ENCODE measurements at regions not wholly inside any gene's neighbourhood (a gene's known extent, or its start where the extent isn't known, plus 50 kb on each side); places are given as distances from the start of the nearest gene placed in this dataset.

DNA sequence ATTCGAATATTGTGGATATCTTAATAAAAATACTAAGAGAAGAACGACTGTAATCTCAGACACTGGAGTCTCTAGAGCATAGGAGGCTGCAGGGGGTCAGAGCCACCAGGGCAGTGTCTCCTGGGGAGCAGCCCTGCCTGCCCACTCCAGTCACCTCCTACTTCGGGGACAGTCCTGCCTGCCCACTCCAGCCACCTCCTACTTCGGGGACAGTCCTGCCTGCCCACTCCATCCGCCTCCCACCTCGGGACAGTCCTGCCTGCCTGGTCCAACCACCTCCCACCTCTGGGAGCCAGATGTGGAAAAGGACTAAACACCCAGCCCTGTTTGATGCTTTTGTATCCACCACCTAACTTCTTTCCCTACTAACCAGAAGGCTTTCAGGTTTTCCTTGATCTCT, 350.1 kb upstream of the SMIM21 start:
- Histone ChIP-seq H2AFZ (ENCODE audit: low read depth, low read length, severe bottlenecking) (no peak overlapping the region), H3K27me3 (ENCODE audit: low read length) (no peaks in the 10 kb centered on the region), H4K20me1 (ENCODE audit: low read depth, low read length) (no peaks in the 10 kb centered on the region), H3K4me3 (ENCODE audit: insufficient read depth, low read length, poor library complexity, severe bottlenecking) (no peak overlapping the region), H3K79me2 (ENCODE audit: insufficient read depth, low read length) (no peaks in the 10 kb centered on the region), H3K36me3 (ENCODE audit: low read length) (no peaks in the 10 kb centered on the region), H3K27ac (ENCODE audit: low read depth, low read length) (no peak overlapping the region), H3K9me3 (ENCODE audit: insufficient read depth, low read length) (no peaks in the 10 kb centered on the region), H3K4me2 (ENCODE audit: low read depth, low read length, poor library complexity, severe bottlenecking) (no peak overlapping the region), H3K9me2 (replicated peaks; ENCODE audit: insufficient read depth, low read length) (no peaks in the 10 kb centered on the region), H3K9ac (ENCODE audit: low read length) (no peak overlapping the region), H3F3A (ENCODE audit: insufficient read depth) (no peaks in the 10 kb centered on the region)
- TF ChIP-seq EZH2phosphoT487 (conservative IDR thresholded peaks at IDR 0.05; ENCODE audit: low read length) = no peak
- TF ChIP-seq CTCF (IDR thresholded peaks at IDR 0.05; ENCODE audit: insufficient read depth, low read length, poor library complexity, severe bottlenecking) = no peak

- H3F3A ChIP-seq (ENCODE audit: insufficient read depth) = no peaks in the 10 kb centered on the region
- no peak overlapping the region for H3K27ac ChIP-seq (ENCODE audit: low read depth, low read length)
- no peaks in the 10 kb centered on the region for H3K9me3 ChIP-seq (ENCODE audit: insufficient read depth, low read length)
- H3K36me3 ChIP-seq (ENCODE audit: low read length) = no peaks in the 10 kb centered on the region
- no peaks in the 10 kb centered on the region for H3K79me2 ChIP-seq (ENCODE audit: insufficient read depth, low read length)
- no peak overlapping the region for H3K4me3 ChIP-seq (ENCODE audit: insufficient read depth, low read length, poor library complexity, severe bottlenecking)
- H3K4me2 ChIP-seq (ENCODE audit: low read depth, low read length, poor library complexity, severe bottlenecking) = no peak overlapping the region
- TF ChIP-seq EZH2phosphoT487 (conservative IDR thresholded peaks at IDR 0.05; ENCODE audit: low read length) (no peak), CTCF (IDR thresholded peaks at IDR 0.05; ENCODE audit: insufficient read depth, low read length, poor library complexity, severe bottlenecking) (no peak)
- no peak overlapping the region for H3K9ac ChIP-seq (ENCODE audit: low read length)
- H3K27me3 ChIP-seq (ENCODE audit: low read length) = no peaks in the 10 kb centered on the region
- no peak overlapping the region for H2AFZ ChIP-seq (ENCODE audit: low read depth, low read length, severe bottlenecking)
- H3K9me2 ChIP-seq (replicated peaks; ENCODE audit: insufficient read depth, low read length) = no peaks in the 10 kb centered on the region
- H4K20me1 ChIP-seq (ENCODE audit: low read depth, low read length) = no peaks in the 10 kb centered on the region
These were observed 347.6 kb upstream of the SMIM21 start for GRCh38 chr18:75775121-75775520.

- no peaks in the 10 kb centered on the region for H3F3A ChIP-seq (ENCODE audit: insufficient read depth)
- H2AFZ ChIP-seq (ENCODE audit: low read depth, low read length, severe bottlenecking) = no peak overlapping the region
- H3K4me3 ChIP-seq (ENCODE audit: insufficient read depth, low read length, poor library complexity, severe bottlenecking) = no peak overlapping the region
- H3K9ac ChIP-seq (ENCODE audit: low read length) = no peak overlapping the region
- no peak for TF ChIP-seq EZH2phosphoT487 (conservative IDR thresholded peaks at IDR 0.05; ENCODE audit: low read length)
- no peak for TF ChIP-seq CTCF (IDR thresholded peaks at IDR 0.05; ENCODE audit: insufficient read depth, low read length, poor library complexity, severe bottlenecking)
- no peaks in the 10 kb centered on the region for H3K27me3 ChIP-seq (ENCODE audit: low read length)
- no peaks in the 10 kb centered on the region for H3K79me2 ChIP-seq (ENCODE audit: insufficient read depth, low read length)
- H3K4me2 ChIP-seq (ENCODE audit: low read depth, low read length, poor library complexity, severe bottlenecking) = no peak overlapping the region
- no peaks in the 10 kb centered on the region for H4K20me1 ChIP-seq (ENCODE audit: low read depth, low read length)
- no peaks in the 10 kb centered on the region for H3K9me2 ChIP-seq (replicated peaks; ENCODE audit: insufficient read depth, low read length)
- no peak overlapping the region for H3K27ac ChIP-seq (ENCODE audit: low read depth, low read length)
- H3K9me3 ChIP-seq (ENCODE audit: insufficient read depth, low read length) = no peaks in the 10 kb centered on the region
- H3K36me3 ChIP-seq (ENCODE audit: low read length) = no peaks in the 10 kb centered on the region
These were observed 346.1 kb upstream of the SMIM21 start for GRCh38 chr18:75773618-75774017.

- Histone ChIP-seq H4K20me1 (ENCODE audit: low read depth, low read length) (no peaks in the 10 kb centered on the region), H3F3A (ENCODE audit: insufficient read depth) (no peaks in the 10 kb centered on the region), H3K9me2 (replicated peaks; ENCODE audit: insufficient read depth, low read length) (no peaks in the 10 kb centered on the region), H3K9me3 (ENCODE audit: insufficient read depth, low read length) (no peaks in the 10 kb centered on the region), H3K27me3 (ENCODE audit: low read length) (no peaks in the 10 kb centered on the region), H3K4me3 (ENCODE audit: insufficient read depth, low read length, poor library complexity, severe bottlenecking) (no peak overlapping the region), H3K4me2 (ENCODE audit: low read depth, low read length, poor library complexity, severe bottlenecking) (no peak overlapping the region), H3K9ac (ENCODE audit: low read length) (no peak overlapping the region), H2AFZ (ENCODE audit: low read depth, low read length, severe bottlenecking) (no peak overlapping the region), H3K36me3 (ENCODE audit: low read length) (no peaks in the 10 kb centered on the region), H3K27ac (ENCODE audit: low read depth, low read length) (no peak overlapping the region), H3K79me2 (ENCODE audit: insufficient read depth, low read length) (no peaks in the 10 kb centered on the region)
- TF ChIP-seq CTCF (IDR thresholded peaks at IDR 0.05; ENCODE audit: insufficient read depth, low read length, poor library complexity, severe bottlenecking) (no peak), EZH2phosphoT487 (conservative IDR thresholded peaks at IDR 0.05; ENCODE audit: low read length) (no peak)
These were observed 335.3 kb upstream of the SMIM21 start for GRCh38 chr18:75762758-75763157.
